Lung microvascular endothelial cell (primary cell): ENCODE measurements at regions not wholly inside any gene's neighbourhood (a gene's known extent, or its start where the extent isn't known, plus 50 kb on each side); places are given as distances from the start of the nearest gene placed in this dataset.
A peak's percentile ranks its signal among the peaks of the same experiment; 100 is the strongest.

Source experiments
- DNase-seq, 2 donors: peaks; one replicate each; pipeline versions ENCODE4 v3.0.0 to v3.0.0-alpha.2; 2010; ENCODE audit warnings: low read depth in 2 of 2

GRCh38 chr11:109106151-109106906, 315.7 kb upstream of the C11orf87 start:
- DNase-seq, result no peak

GRCh38 chr11:109109150-109109549, 312.8 kb upstream of the C11orf87 start:
- DNase-seq, result no peak

- no peak for DNase-seq
Measured at GRCh38 chr11:109109571-109110315, 312.2 kb upstream of the C11orf87 start.

- no peak for DNase-seq
Measured at GRCh38 chr11:109112261-109112660, 309.7 kb upstream of the C11orf87 start.

- peak in 1 of 2 donors; percentile 4 for DNase-seq
Measured at GRCh38 chr11:109112821-109113280, 309.1 kb upstream of the C11orf87 start.

GRCh38 chr11:109120341-109120740, 301.6 kb upstream of the C11orf87 start:
- DNase-seq, result no peak

GRCh38 chr11:109121173-109121932, 300.6 kb upstream of the C11orf87 start:
- no peak for DNase-seq

GRCh38 chr11:109123816-109124787, 297.9 kb upstream of the C11orf87 start:
- no peak for DNase-seq

GRCh38 chr11:109130910-109131309, 291.1 kb upstream of the C11orf87 start:
- no peak for DNase-seq

- no peak for DNase-seq
Measured at GRCh38 chr11:109132539-109132938, 289.5 kb upstream of the C11orf87 start.

- DNase-seq, result no peak
Measured at GRCh38 chr11:109133159-109133558, 288.8 kb upstream of the C11orf87 start.

- DNase-seq, result no peak
Measured at GRCh38 chr11:109135627-109136026, 286.4 kb upstream of the C11orf87 start.

GRCh38 chr11:109138196-109138595, 283.8 kb upstream of the C11orf87 start:
- no peak for DNase-seq

- DNase-seq, result no peak
Measured at GRCh38 chr11:109140426-109140825, 281.6 kb upstream of the C11orf87 start.

GRCh38 chr11:109140857-109141515, 281.0 kb upstream of the C11orf87 start:
- no peak for DNase-seq

- DNase-seq, result no peak
Measured at GRCh38 chr11:109145287-109145686, 276.7 kb upstream of the C11orf87 start.

- DNase-seq, result no peak
Measured at GRCh38 chr11:109147726-109148125, 274.3 kb upstream of the C11orf87 start.

GRCh38 chr11:109148669-109149068, 273.3 kb upstream of the C11orf87 start:
- DNase-seq, result no peak

GRCh38 chr11:109150581-109150980, 271.4 kb upstream of the C11orf87 start:
- no peak for DNase-seq

- DNase-seq, result no peak
Measured at GRCh38 chr11:109153836-109154235, 268.2 kb upstream of the C11orf87 start.
